PC-9 (cell line): ENCODE measurements at regions not wholly inside any gene's neighbourhood (a gene's known extent, or its start where the extent isn't known, plus 50 kb on each side); places are given as distances from the start of the nearest gene placed in this dataset.

Source experiments
- BruUV-seq: library from RNA; stranded (reverse); fragments of 400-500 nt; replicated peaks from 2 replicates; lab custom pipeline; 2021; lab: Mats Ljungman, UMichigan
- CTCF ChIA-PET: fragments of 300-600 bp; sonication (Branson Sonifier 250); formaldehyde crosslinking; loops from one replicate; lab custom pipeline; 2022; ENCODE audit warnings: antibody characterized with exemption; lab: Charles Lee
- POLR2A ChIA-PET: fragments of 300-600 bp; sonication (Branson Sonifier 250); formaldehyde crosslinking; loops from one replicate; lab custom pipeline; 2022; ENCODE audit warnings: antibody characterized with exemption; ENCODE audit not compliant: unreplicated experiment; lab: Charles Lee
- DNase-seq, 2 experiments: peaks; one replicate each; pipeline versions ENCODE4 v3.0.0 to v3.0.0-alpha.2; 2015 to 2022; ENCODE audit warnings: mixed read lengths in 1 of 2
- H2AFZ ChIP-seq: fragments of 200-600 bp; sonication (generic); 2 replicates; pipeline ENCODE4 v1.8.1; 2017; ENCODE audit warnings: antibody characterized with exemption
- H3F3A ChIP-seq: fragments of 200-600 bp; sonication (generic); 2 replicates; pipeline ENCODE4 v1.8.1; 2017; ENCODE audit warnings: antibody characterized with exemption, mild to moderate bottlenecking, low read depth; ENCODE audit not compliant: insufficient read depth
- H3K27ac ChIP-seq: fragments of 200-600 bp; sonication (generic); 2 replicates; pipeline ENCODE4 v1.6.1; 2016; ENCODE audit warnings: mixed run types
- H3K27me3 ChIP-seq: fragments of 200-600 bp; sonication (generic); 2 replicates; pipeline ENCODE4 v1.6.1; 2016; ENCODE audit warnings: low read depth, mixed run types; ENCODE audit not compliant: insufficient read depth
- H3K36me3 ChIP-seq: fragments of 200-600 bp; sonication (generic); 2 replicates; pipeline ENCODE4 v1.6.1; 2016; ENCODE audit warnings: low read depth, mixed run types
- H3K4me1 ChIP-seq: fragments of 200-600 bp; sonication (generic); replicated peaks from 2 replicates; pipeline ENCODE4 v1.6.1; 2016; ENCODE audit warnings: mixed run types; ENCODE audit not compliant: insufficient read depth
- H3K4me2 ChIP-seq: fragments of 200-600 bp; sonication (generic); 2 replicates; pipeline ENCODE4 v1.6.1; 2017; ENCODE audit warnings: mixed run types
- H3K4me3 ChIP-seq: fragments of 200-600 bp; sonication (generic); 2 replicates; pipeline ENCODE4 v1.6.1; 2016; ENCODE audit warnings: mixed run types
- H3K79me2 ChIP-seq: fragments of 200-600 bp; sonication (generic); 2 replicates; pipeline ENCODE4 v1.6.1; 2017; ENCODE audit warnings: low read depth, mixed run types
- H3K9me2 ChIP-seq: fragments of 200-600 bp; sonication (generic); 2 replicates; pipeline ENCODE4 v1.8.1; 2017; ENCODE audit warnings: mild to moderate bottlenecking; ENCODE audit not compliant: insufficient read depth
- H3K9me3 ChIP-seq: fragments of 200-600 bp; sonication (generic); 2 replicates; pipeline ENCODE4 v1.8.1; 2016; ENCODE audit warnings: low read depth; ENCODE audit not compliant: insufficient read depth
- H4K20me1 ChIP-seq: fragments of 200-600 bp; sonication (generic); 2 replicates; pipeline ENCODE4 v1.8.1; 2017; ENCODE audit not compliant: insufficient read depth
- EZH2 ChIP-seq: fragments of 200-600 bp; sonication (generic); IDR thresholded peaks from 2 replicates; pipeline ENCODE4 v1.8.0; 2017; ENCODE audit warnings: antibody characterized with exemption, low read depth
- intact Hi-C: fragments of 100-400 bp; cut with micrococcal nuclease; formaldehyde crosslinking; loops from one replicate; pipeline ENCODE4 v1.10.0; 2022; ENCODE audit not compliant: unreplicated experiment
- TF ChIP-seq, protein P1 (sequence below): fragments of 200-600 bp; sonication (generic); conservative IDR thresholded peaks from 2 replicates; pipeline ENCODE4 v1.6.1; 2017; ENCODE audit warnings: mixed run types, antibody characterized with exemption, mild to moderate bottlenecking, moderate library complexity

- H3K27ac ChIP-seq: no peak overlapping the region
- no peak overlapping the region for H3K4me2 ChIP-seq
- no peak for DNase-seq
- H3K4me3 ChIP-seq: no peak overlapping the region
- H2AFZ ChIP-seq: no peak overlapping the region
- H3K9me3 ChIP-seq: no peaks in the 10 kb centered on the region
- no peak for TF ChIP-seq EZH2
- TF ChIP-seq, protein P1, sequence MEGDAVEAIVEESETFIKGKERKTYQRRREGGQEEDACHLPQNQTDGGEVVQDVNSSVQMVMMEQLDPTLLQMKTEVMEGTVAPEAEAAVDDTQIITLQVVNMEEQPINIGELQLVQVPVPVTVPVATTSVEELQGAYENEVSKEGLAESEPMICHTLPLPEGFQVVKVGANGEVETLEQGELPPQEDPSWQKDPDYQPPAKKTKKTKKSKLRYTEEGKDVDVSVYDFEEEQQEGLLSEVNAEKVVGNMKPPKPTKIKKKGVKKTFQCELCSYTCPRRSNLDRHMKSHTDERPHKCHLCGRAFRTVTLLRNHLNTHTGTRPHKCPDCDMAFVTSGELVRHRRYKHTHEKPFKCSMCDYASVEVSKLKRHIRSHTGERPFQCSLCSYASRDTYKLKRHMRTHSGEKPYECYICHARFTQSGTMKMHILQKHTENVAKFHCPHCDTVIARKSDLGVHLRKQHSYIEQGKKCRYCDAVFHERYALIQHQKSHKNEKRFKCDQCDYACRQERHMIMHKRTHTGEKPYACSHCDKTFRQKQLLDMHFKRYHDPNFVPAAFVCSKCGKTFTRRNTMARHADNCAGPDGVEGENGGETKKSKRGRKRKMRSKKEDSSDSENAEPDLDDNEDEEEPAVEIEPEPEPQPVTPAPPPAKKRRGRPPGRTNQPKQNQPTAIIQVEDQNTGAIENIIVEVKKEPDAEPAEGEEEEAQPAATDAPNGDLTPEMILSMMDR: no peak
- CTCF ChIA-PET: no interaction called here
- H4K20me1 ChIP-seq: no peaks in the 10 kb centered on the region
- H3K27me3 ChIP-seq: no peaks in the 10 kb centered on the region
- no peaks in the 10 kb centered on the region for H3K79me2 ChIP-seq
- no peaks in the 10 kb centered on the region for H3F3A ChIP-seq
- no TSS peak for BruUV-seq
- POLR2A ChIA-PET: no interaction called here
- H3K36me3 ChIP-seq: no peaks in the 10 kb centered on the region
- H3K9me2 ChIP-seq: no peaks in the 10 kb centered on the region
- H3K4me1 ChIP-seq: no peaks in the 10 kb centered on the region
- intact Hi-C loops: no loop called here
Measured at GRCh38 chr5:109947667-109948066, 257.9 kb downstream of the MAN2A1 start.

- H3K36me3 ChIP-seq: no peaks in the 10 kb centered on the region
- ChIA-PET CTCF (no interaction called here), POLR2A (no interaction called here)
- no peaks in the 10 kb centered on the region for H3K27me3 ChIP-seq
- H2AFZ ChIP-seq: no peak overlapping the region
- TF ChIP-seq, protein P1: no peak
- no peak for TF ChIP-seq EZH2
- BruUV-seq: no TSS peak
- no peaks in the 10 kb centered on the region for H3K9me2 ChIP-seq
- H3K4me1 ChIP-seq: no peaks in the 10 kb centered on the region
- no peak overlapping the region for H3K4me2 ChIP-seq
- no peak overlapping the region for H3K4me3 ChIP-seq
- H3K79me2 ChIP-seq: no peaks in the 10 kb centered on the region
- no peaks in the 10 kb centered on the region for H3F3A ChIP-seq
- no peak overlapping the region for H3K27ac ChIP-seq
- no peak for DNase-seq
- H3K9me3 ChIP-seq: no peaks in the 10 kb centered on the region
- H4K20me1 ChIP-seq: no peaks in the 10 kb centered on the region
- intact Hi-C loops: no loop called here
Measured at GRCh38 chr5:109950634-109951033, 260.9 kb downstream of the MAN2A1 start.

- Histone ChIP-seq H3K27me3 (no peaks in the 10 kb centered on the region), H3K9me3 (no peaks in the 10 kb centered on the region), H3K79me2 (no peaks in the 10 kb centered on the region), H3K36me3 (no peaks in the 10 kb centered on the region), H3K4me2 (no peak overlapping the region), H3K4me1 (no peaks in the 10 kb centered on the region), H3F3A (no peaks in the 10 kb centered on the region), H3K27ac (no peak overlapping the region), H2AFZ (no peak overlapping the region), H3K9me2 (no peaks in the 10 kb centered on the region), H4K20me1 (no peaks in the 10 kb centered on the region), H3K4me3 (no peak overlapping the region)
- ChIA-PET CTCF (no interaction called here), POLR2A (no interaction called here)
- DNase-seq: no peak
- TF ChIP-seq, protein P1: no peak
- no peak for TF ChIP-seq EZH2
- intact Hi-C loops: no loop called here
- BruUV-seq: no TSS peak
Measured at GRCh38 chr5:109951348-109951747, 261.6 kb downstream of the MAN2A1 start.
